ENCODE measurements at regions not wholly inside any gene's neighbourhood (a gene's known extent, or its start where the extent isn't known, plus 50 kb on each side); places are given as distances from the start of the nearest gene placed in this dataset.

DNA sequence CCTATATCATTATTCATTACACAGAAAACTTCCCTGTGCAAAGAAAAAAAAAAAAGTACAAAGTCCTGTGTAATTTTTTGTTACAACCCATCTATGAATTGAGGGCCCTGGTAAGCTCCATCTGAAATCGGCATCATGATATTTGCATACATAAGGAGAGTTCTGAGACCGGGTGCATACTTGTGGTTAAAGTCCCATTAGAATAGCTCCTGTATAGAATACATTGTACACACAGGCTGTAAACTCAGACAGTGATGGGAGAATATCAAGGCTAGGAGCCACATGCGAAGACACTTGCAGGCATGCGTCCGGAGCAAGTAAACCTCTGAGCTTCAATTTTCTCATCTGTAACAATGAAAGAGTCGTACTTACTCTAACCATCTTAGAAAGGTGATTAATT, 353.2 kb downstream of the ETS1 start:
- intact Hi-C loops (cut with micrococcal nuclease; ENCODE audit: unreplicated experiment): no loop called here
- Histone ChIP-seq H3K4me2 (ENCODE audit: low read length) (no peak overlapping the region), H3K9me2 (ENCODE audit: insufficient read depth, low read length) (no peaks in the 10 kb centered on the region), H3K4me1 (ENCODE audit: insufficient read depth, low read length, poor library complexity, severe bottlenecking) (no peaks in the 10 kb centered on the region), H3K36me3 (ENCODE audit: insufficient read depth, low read length) (no peaks in the 10 kb centered on the region), H2AFZ (ENCODE audit: low read length) (no peak overlapping the region), H3K9me3 (ENCODE audit: low read length) (no peaks in the 10 kb centered on the region), H4K20me1 (ENCODE audit: insufficient read depth, low read length) (no peaks in the 10 kb centered on the region), H3K79me2 (ENCODE audit: insufficient read depth, low read depth, low read length) (no peaks in the 10 kb centered on the region), H3K4me3 (ENCODE audit: low read depth, low read length, poor library complexity, severe bottlenecking) (no peak overlapping the region), H3K27ac (ENCODE audit: low read depth, low read length, poor library complexity, severe bottlenecking) (no peak overlapping the region)
- ChIA-PET POLR2A (interaction anchor here (0.5 kb wide), 1 partner anchor 1411 kb away, joined by 3 read pairs; no protein-coding TSS in a partner anchor), CTCF (ENCODE audit: unreplicated experiment) (interaction anchor here (0.6 to 1.0 kb wide), 2 partner anchors 55 to 396 kb away, joined by 3 read pairs; no protein-coding TSS in a partner anchor)
- no peak for TF ChIP-seq EZH2phosphoT487 (IDR thresholded peaks at IDR 0.05; ENCODE audit: borderline replicate concordance, low read depth, low read length)
- TF ChIP-seq, protein P1, sequence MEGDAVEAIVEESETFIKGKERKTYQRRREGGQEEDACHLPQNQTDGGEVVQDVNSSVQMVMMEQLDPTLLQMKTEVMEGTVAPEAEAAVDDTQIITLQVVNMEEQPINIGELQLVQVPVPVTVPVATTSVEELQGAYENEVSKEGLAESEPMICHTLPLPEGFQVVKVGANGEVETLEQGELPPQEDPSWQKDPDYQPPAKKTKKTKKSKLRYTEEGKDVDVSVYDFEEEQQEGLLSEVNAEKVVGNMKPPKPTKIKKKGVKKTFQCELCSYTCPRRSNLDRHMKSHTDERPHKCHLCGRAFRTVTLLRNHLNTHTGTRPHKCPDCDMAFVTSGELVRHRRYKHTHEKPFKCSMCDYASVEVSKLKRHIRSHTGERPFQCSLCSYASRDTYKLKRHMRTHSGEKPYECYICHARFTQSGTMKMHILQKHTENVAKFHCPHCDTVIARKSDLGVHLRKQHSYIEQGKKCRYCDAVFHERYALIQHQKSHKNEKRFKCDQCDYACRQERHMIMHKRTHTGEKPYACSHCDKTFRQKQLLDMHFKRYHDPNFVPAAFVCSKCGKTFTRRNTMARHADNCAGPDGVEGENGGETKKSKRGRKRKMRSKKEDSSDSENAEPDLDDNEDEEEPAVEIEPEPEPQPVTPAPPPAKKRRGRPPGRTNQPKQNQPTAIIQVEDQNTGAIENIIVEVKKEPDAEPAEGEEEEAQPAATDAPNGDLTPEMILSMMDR (conservative IDR thresholded peaks at IDR 0.05; ENCODE audit: low read length): no peak
- no TSS peak for BruUV-seq (replicated peaks)
- DNase-seq (ENCODE audit: low spot score): no peak

DNA sequence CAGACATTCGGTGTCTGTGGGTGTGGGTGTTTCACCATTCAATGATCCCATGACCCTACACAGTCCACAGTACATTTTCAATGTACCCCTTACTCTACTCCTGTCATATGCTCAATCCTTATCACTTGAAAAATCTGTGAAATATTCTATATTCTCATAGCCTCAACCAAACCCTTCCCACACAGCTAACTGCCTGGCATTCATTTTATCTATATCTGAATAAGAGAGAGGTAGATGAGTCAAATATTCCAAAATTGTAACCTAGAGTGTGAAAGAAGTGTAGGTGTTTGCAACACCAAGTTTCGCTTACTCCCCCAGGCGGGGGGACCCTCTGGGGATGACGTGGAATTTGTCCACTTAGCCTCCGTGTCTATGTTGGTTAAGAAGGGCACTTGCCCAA, 354.8 kb downstream of the ETS1 start:
- no peak overlapping the region for H3K27ac ChIP-seq (ENCODE audit: low read depth, low read length, poor library complexity, severe bottlenecking)
- no peak overlapping the region for H3K4me3 ChIP-seq (ENCODE audit: low read depth, low read length, poor library complexity, severe bottlenecking)
- H2AFZ ChIP-seq (ENCODE audit: low read length): no peak overlapping the region
- H4K20me1 ChIP-seq (ENCODE audit: insufficient read depth, low read length): no peaks in the 10 kb centered on the region
- no peaks in the 10 kb centered on the region for H3K9me3 ChIP-seq (ENCODE audit: low read length)
- BruUV-seq (replicated peaks): no TSS peak
- H3K79me2 ChIP-seq (ENCODE audit: insufficient read depth, low read depth, low read length): no peaks in the 10 kb centered on the region
- no peaks in the 10 kb centered on the region for H3K36me3 ChIP-seq (ENCODE audit: insufficient read depth, low read length)
- intact Hi-C loops (cut with micrococcal nuclease; ENCODE audit: unreplicated experiment): no loop called here
- CTCF ChIA-PET (ENCODE audit: unreplicated experiment): no interaction called here
- H3K9me2 ChIP-seq (ENCODE audit: insufficient read depth, low read length): no peaks in the 10 kb centered on the region
- no peak overlapping the region for H3K4me2 ChIP-seq (ENCODE audit: low read length)
- POLR2A ChIA-PET: interaction anchor here (0.8 kb wide), 1 partner anchor 164 kb away, joined by 3 read pairs; no protein-coding TSS in a partner anchor
- TF ChIP-seq, protein P1 (conservative IDR thresholded peaks at IDR 0.05; ENCODE audit: low read length): no peak
- TF ChIP-seq EZH2phosphoT487 (IDR thresholded peaks at IDR 0.05; ENCODE audit: borderline replicate concordance, low read depth, low read length): no peak
- no peaks in the 10 kb centered on the region for H3K4me1 ChIP-seq (ENCODE audit: insufficient read depth, low read length, poor library complexity, severe bottlenecking)
- no peak for DNase-seq (ENCODE audit: low spot score)

DNA sequence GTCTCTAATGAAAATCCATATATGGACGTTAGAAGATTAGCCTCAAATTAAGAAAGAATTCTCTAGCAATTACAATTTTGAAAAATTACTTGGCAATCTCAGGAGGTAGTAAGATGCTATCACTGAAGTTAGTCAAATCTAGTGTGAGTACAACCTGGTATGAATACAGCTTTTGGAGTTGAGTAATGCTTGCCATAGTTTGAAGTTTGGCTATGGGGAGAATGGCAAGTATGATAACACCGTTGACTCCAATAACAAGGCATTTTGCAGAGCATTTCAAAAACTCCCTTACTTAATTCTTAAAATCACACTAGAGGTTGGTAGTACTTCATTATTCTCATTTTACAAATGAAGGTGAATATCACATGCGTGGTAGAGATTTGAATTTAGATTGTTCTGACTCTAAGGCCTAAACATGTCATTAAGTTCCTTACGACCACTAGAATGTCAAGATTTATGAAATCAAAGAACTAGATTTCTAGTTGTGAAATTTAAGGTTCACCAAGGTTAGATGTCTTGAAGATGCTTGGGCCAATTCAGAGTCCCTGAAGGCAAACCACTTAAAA, 355.4 kb downstream of the ETS1 start:
- Histone ChIP-seq H2AFZ (ENCODE audit: low read length) (no peak overlapping the region), H4K20me1 (ENCODE audit: insufficient read depth, low read length) (no peaks in the 10 kb centered on the region), H3K27ac (ENCODE audit: low read depth, low read length, poor library complexity, severe bottlenecking) (no peak overlapping the region), H3K4me2 (ENCODE audit: low read length) (no peak overlapping the region), H3K36me3 (ENCODE audit: insufficient read depth, low read length) (no peaks in the 10 kb centered on the region), H3K4me3 (ENCODE audit: low read depth, low read length, poor library complexity, severe bottlenecking) (no peak overlapping the region), H3K9me3 (ENCODE audit: low read length) (no peaks in the 10 kb centered on the region), H3K9me2 (ENCODE audit: insufficient read depth, low read length) (no peaks in the 10 kb centered on the region), H3K4me1 (ENCODE audit: insufficient read depth, low read length, poor library complexity, severe bottlenecking) (no peaks in the 10 kb centered on the region), H3K79me2 (ENCODE audit: insufficient read depth, low read depth, low read length) (no peaks in the 10 kb centered on the region)
- ChIA-PET POLR2A (no interaction called here), CTCF (ENCODE audit: unreplicated experiment) (no interaction called here)
- DNase-seq (ENCODE audit: low spot score): no peak
- intact Hi-C loops (cut with micrococcal nuclease; ENCODE audit: unreplicated experiment): no loop called here
- no peak for TF ChIP-seq EZH2phosphoT487 (IDR thresholded peaks at IDR 0.05; ENCODE audit: borderline replicate concordance, low read depth, low read length)
- TF ChIP-seq, protein P1 (conservative IDR thresholded peaks at IDR 0.05; ENCODE audit: low read length): no peak
- BruUV-seq (replicated peaks): no TSS peak
